ENCODE measurements at regions not wholly inside any gene's neighbourhood (a gene's known extent, or its start where the extent isn't known, plus 50 kb on each side); places are given as distances from the start of the nearest gene placed in this dataset.

DNA sequence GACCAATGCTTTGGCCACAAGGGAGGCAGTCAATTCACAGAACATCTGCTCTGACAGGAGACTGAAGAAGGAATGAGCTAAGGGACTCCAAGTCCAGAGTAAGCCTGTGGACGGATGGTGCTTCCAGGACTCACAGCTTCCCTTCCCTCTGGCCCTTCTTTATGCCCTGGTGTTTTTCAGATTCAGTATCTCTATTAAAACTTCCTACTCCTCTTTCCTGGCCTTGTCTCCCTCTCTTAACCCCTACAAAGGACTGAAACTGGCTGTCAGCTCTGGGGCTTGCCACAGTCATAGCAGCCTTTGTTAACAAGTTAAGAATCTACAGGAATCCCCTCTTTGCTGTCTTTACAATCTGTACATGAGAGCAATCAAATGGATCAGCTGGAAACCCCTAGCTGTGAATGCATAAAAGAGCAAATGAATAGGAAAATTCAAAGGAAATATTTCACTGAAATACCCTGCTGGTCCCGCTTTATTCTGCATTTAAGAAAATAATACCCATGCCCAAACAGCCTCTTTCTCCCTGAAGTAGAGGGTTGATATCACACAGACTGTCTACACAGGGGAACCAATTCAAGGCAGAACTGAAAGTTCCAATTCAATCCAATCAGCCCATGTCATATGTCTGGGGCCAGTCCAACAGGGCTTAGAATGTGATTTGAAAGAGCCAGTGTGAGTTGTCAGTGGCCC is 192.3 kb downstream of the MZT1 start:
- TF ChIP-seq, protein P1, sequence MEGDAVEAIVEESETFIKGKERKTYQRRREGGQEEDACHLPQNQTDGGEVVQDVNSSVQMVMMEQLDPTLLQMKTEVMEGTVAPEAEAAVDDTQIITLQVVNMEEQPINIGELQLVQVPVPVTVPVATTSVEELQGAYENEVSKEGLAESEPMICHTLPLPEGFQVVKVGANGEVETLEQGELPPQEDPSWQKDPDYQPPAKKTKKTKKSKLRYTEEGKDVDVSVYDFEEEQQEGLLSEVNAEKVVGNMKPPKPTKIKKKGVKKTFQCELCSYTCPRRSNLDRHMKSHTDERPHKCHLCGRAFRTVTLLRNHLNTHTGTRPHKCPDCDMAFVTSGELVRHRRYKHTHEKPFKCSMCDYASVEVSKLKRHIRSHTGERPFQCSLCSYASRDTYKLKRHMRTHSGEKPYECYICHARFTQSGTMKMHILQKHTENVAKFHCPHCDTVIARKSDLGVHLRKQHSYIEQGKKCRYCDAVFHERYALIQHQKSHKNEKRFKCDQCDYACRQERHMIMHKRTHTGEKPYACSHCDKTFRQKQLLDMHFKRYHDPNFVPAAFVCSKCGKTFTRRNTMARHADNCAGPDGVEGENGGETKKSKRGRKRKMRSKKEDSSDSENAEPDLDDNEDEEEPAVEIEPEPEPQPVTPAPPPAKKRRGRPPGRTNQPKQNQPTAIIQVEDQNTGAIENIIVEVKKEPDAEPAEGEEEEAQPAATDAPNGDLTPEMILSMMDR (conservative IDR thresholded peaks at IDR 0.05; ENCODE audit: low read depth, low read length), result no peak
- TF ChIP-seq EZH2 (IDR thresholded peaks at IDR 0.05; ENCODE audit: borderline replicate concordance, low read depth, low read length, poor library complexity, severe bottlenecking), result no peak
